ENCODE measurements at regions not wholly inside any gene's neighbourhood (a gene's known extent, or its start where the extent isn't known, plus 50 kb on each side); places are given as distances from the start of the nearest gene placed in this dataset.

DNA sequence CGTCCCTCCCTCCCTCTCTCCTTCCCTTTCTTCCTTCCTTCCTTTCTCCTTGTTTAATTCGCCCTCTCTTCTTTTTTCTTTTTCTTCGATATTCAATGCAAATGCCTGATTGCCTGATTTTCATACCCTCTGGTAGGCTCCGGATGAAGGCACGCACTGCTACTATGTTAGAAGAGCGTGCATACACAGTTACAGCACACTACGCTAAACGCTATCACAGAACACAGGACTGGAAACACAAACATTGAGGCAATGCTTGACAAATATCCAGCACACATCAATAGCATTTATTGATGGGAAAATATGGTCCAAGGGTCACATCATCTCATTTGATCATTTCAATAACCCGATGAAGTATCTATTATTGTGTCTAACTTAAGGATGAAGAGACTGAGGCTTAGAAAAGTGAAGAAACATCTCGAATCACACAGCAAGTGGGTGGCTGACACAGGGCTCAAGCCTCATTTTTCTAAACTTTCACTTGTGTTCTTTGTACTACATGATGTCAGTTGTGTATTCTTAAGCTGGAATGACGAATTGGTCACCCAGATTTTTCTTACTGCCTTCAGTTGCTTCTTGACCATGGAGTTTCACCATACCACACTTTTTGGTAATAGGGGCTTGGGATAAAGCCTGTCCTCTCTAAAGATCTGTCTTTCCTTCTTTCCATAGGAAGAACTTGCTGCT is 101.8 kb downstream of the TRIB2 start:
- no peak overlapping the region for H3K27ac ChIP-seq (ENCODE audit: insufficient read length, low read depth, low read length)
- WGBS (ENCODE audit: extremely low coverage, insufficient read length, low lambda C conversion rate): no CpG with 5 or more reads among the region's 11 CpGs

More for the DNA sequence above, 101.8 kb downstream of the TRIB2 start:
- Mint-ChIP-seq H3K27me3 (ENCODE audit: low read depth) (no peaks in the 10 kb centered on the region; the same call in 1 of the 2 replicates), H3K4me3 (no peak overlapping the region), H3K9me3 (no peaks in the 10 kb centered on the region), H3K36me3 (ENCODE audit: insufficient read depth in 1 of 3, low read depth in 3 of 3) (no peaks in the 10 kb centered on the region), H3K4me1 (peaks cover 4 to 7% of the 10 kb centered on the region in 2 experiments; a peak in 3 of 4 replicates), H3K27ac (no peak overlapping the region)
- no peak overlapping the region for H3K56ac ChIP-seq (ENCODE audit: insufficient read length, low read depth, low read length)
- H3K4me1 ChIP-seq (ENCODE audit: insufficient read depth, low read length): no peaks in the 10 kb centered on the region; the same call in 1 of the 2 replicates
- H3K14ac ChIP-seq (ENCODE audit: insufficient read depth, low read length): no peak overlapping the region
- no peaks in the 10 kb centered on the region for H3K27me3 ChIP-seq (ENCODE audit: insufficient read depth, low read length)
- H4K20me1 ChIP-seq (ENCODE audit: control insufficient read depth, insufficient read depth, insufficient read length): no peaks in the 10 kb centered on the region
- H2AK5ac ChIP-seq (ENCODE audit: insufficient read length, low read length): no peak overlapping the region
- no peak for DNase-seq
- no peak overlapping the region for H3K4ac ChIP-seq (ENCODE audit: low read depth, low read length)
- H4K91ac ChIP-seq (ENCODE audit: insufficient read length, low read depth, low read length): no peak overlapping the region
- no peaks in the 10 kb centered on the region for H3K23me2 ChIP-seq (ENCODE audit: insufficient read length, low read depth, low read length, poor library complexity, severe bottlenecking)
- H2BK20ac ChIP-seq (ENCODE audit: low read depth, low read length, poor library complexity, severe bottlenecking): no peak overlapping the region
- H3K9ac ChIP-seq (ENCODE audit: extremely low read depth, insufficient read length, low read length): no peak overlapping the region
- H2BK12ac ChIP-seq (ENCODE audit: insufficient read length, low read depth, low read length): no peak overlapping the region
- no peaks in the 10 kb centered on the region for H3K9me3 ChIP-seq (ENCODE audit: control insufficient read depth, low read depth, low read length)
- H3T11ph ChIP-seq (ENCODE audit: low read length): no peak overlapping the region
- H4K8ac ChIP-seq (replicated peaks; ENCODE audit: insufficient read length, low read depth, low read length): no peak overlapping the region
- no peak overlapping the region for H2BK15ac ChIP-seq (ENCODE audit: low read depth, low read length)
- H3K23ac ChIP-seq (ENCODE audit: insufficient read length, low read depth, low read length): no peak overlapping the region
- H2BK120ac ChIP-seq (ENCODE audit: low read depth, low read length, poor library complexity, severe bottlenecking): no peak overlapping the region
- H2AFZ ChIP-seq (ENCODE audit: low read length): no peak overlapping the region
- H3K79me2 ChIP-seq (ENCODE audit: insufficient read depth, low read length): no peaks in the 10 kb centered on the region
- no peak overlapping the region for H4K5ac ChIP-seq (ENCODE audit: insufficient read length, low read depth, low read length)
- H3K4me2 ChIP-seq (ENCODE audit: insufficient read depth, insufficient read length, low read length): no peak overlapping the region
- H3K18ac ChIP-seq (ENCODE audit: insufficient read length, low read depth, low read length): no peak overlapping the region
- no peaks in the 10 kb centered on the region for H3K79me1 ChIP-seq (ENCODE audit: insufficient read depth, low read depth, low read length, poor library complexity, severe bottlenecking)
- no peak overlapping the region for H2BK5ac ChIP-seq (ENCODE audit: insufficient read length, low read length)
- TF ChIP-seq, protein P1, sequence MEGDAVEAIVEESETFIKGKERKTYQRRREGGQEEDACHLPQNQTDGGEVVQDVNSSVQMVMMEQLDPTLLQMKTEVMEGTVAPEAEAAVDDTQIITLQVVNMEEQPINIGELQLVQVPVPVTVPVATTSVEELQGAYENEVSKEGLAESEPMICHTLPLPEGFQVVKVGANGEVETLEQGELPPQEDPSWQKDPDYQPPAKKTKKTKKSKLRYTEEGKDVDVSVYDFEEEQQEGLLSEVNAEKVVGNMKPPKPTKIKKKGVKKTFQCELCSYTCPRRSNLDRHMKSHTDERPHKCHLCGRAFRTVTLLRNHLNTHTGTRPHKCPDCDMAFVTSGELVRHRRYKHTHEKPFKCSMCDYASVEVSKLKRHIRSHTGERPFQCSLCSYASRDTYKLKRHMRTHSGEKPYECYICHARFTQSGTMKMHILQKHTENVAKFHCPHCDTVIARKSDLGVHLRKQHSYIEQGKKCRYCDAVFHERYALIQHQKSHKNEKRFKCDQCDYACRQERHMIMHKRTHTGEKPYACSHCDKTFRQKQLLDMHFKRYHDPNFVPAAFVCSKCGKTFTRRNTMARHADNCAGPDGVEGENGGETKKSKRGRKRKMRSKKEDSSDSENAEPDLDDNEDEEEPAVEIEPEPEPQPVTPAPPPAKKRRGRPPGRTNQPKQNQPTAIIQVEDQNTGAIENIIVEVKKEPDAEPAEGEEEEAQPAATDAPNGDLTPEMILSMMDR (conservative IDR thresholded peaks at IDR 0.05): no peak
